HEK293 (cell line): ENCODE measurements at regions not wholly inside any gene's neighbourhood (a gene's known extent, or its start where the extent isn't known, plus 50 kb on each side); places are given as distances from the start of the nearest gene placed in this dataset.

Experiments used
- CTCF ChIA-PET: fragments of 350-600 bp; formaldehyde crosslinking; extraction: SDS; loops from one replicate; lab custom pipeline; 2021; ENCODE audit warnings: antibody characterized with exemption; lab: Yijun Ruan, JAX
- POLR2A ChIA-PET: fragments of 300-600 bp; formaldehyde crosslinking; extraction: SDS; loops from one replicate; lab custom pipeline; 2020; ENCODE audit warnings: antibody characterized with exemption, inconsistent platforms; lab: Yijun Ruan, JAX
- H3K27ac ChIP-seq: fragments of 200-500 bp; sonication (Bioruptor generic); 2 replicates; pipeline ENCODE4 v1.5.1; 2014; ENCODE audit warnings: low read depth, low read length, control low read depth, inconsistent platforms; ENCODE audit errors: extremely low read depth
- H3K36me3 ChIP-seq, 2 experiments: fragments of 200-500 bp in 1 of 2; sonication (Bioruptor generic) in 1 of 2; 1 replicate in 1 of 2; 2 replicates in 1 of 2; pipeline ENCODE4 v1.5.1; 2014 to 2017; ENCODE audit warnings: inconsistent platforms in 2 of 2, low read length in 2 of 2; ENCODE audit not compliant: control insufficient read depth in 2 of 2, insufficient read depth in 1 of 2
- H3K4me1 ChIP-seq: fragments of 200-500 bp; sonication (Bioruptor generic); 2 replicates; pipeline ENCODE4 v1.5.1; 2014; ENCODE audit warnings: mild to moderate bottlenecking, low read length, inconsistent platforms; ENCODE audit not compliant: control insufficient read depth, insufficient read depth
- H3K4me3 ChIP-seq: 2 replicates; pipeline ENCODE4 v1.5.1; 2011; ENCODE audit warnings: low read depth, mild to moderate bottlenecking, control low read depth, low read length, moderate library complexity
- H3K9me3 ChIP-seq: fragments of 200-500 bp; sonication (Bioruptor generic); 2 replicates; pipeline ENCODE4 v1.5.1; 2014; ENCODE audit warnings: low read depth, low read length, inconsistent platforms; ENCODE audit not compliant: control insufficient read depth, insufficient read depth
- AEBP2 ChIP-seq: fragments of 450-650 bp; formaldehyde crosslinking; IDR thresholded peaks from 2 replicates; pipeline ENCODE4 v1.5.1; 2016; ENCODE audit warnings: missing biosample characterization, missing genetic modification characterization, borderline replicate concordance
- HOXA7 ChIP-seq: sonication (generic); formaldehyde crosslinking; IDR thresholded peaks from 2 replicates; pipeline ENCODE4 v1.8.1; 2022; ENCODE audit warnings: missing genetic modification reagents, borderline replicate concordance
- OSR2 ChIP-seq: fragments of 450-650 bp; formaldehyde crosslinking; IDR thresholded peaks from 2 replicates; pipeline ENCODE4 v1.5.1; 2016; ENCODE audit warnings: missing biosample characterization, missing genetic modification characterization
- REPIN1 ChIP-seq: fragments of 450-650 bp; formaldehyde crosslinking; IDR thresholded peaks from 2 replicates; pipeline ENCODE4 v1.5.1; 2017; ENCODE audit warnings: missing biosample characterization, missing genetic modification characterization, low read depth
- SALL2 ChIP-seq: fragments of 450-650 bp; formaldehyde crosslinking; IDR thresholded peaks from 2 replicates; pipeline ENCODE4 v1.5.0; 2017; ENCODE audit warnings: missing biosample characterization, mild to moderate bottlenecking, missing genetic modification characterization, borderline replicate concordance
- SP7 ChIP-seq: fragments of 450-650 bp; formaldehyde crosslinking; IDR thresholded peaks from 2 replicates; pipeline ENCODE4 v1.5.1; 2016; ENCODE audit warnings: missing biosample characterization, missing genetic modification characterization
- TCF7L2 ChIP-seq: IDR thresholded peaks from 2 replicates; pipeline ENCODE4 v1.6.1; 2011; ENCODE audit warnings: low read depth, mild to moderate bottlenecking, inconsistent platforms, low read length, moderate library complexity, borderline replicate concordance
- YY1 ChIP-seq: fragments of 450-650 bp; formaldehyde crosslinking; IDR thresholded peaks from 2 replicates; pipeline ENCODE4 v1.5.1; 2018; ENCODE audit warnings: missing biosample characterization, missing genetic modification characterization
- ZBTB1 ChIP-seq: fragments of 450-650 bp; formaldehyde crosslinking; IDR thresholded peaks from 2 replicates; pipeline ENCODE4 v1.5.1; 2016; ENCODE audit warnings: missing biosample characterization, missing genetic modification characterization
- ZIC2 ChIP-seq: fragments of 450-650 bp; formaldehyde crosslinking; IDR thresholded peaks from 2 replicates; pipeline ENCODE4 v1.5.1; 2016; ENCODE audit warnings: missing biosample characterization, missing genetic modification characterization
- ZNF140 ChIP-seq: fragments of 450-650 bp; formaldehyde crosslinking; IDR thresholded peaks from 2 replicates; pipeline ENCODE4 v1.5.1; 2016; ENCODE audit warnings: missing biosample characterization, missing genetic modification characterization
- ZNF155 ChIP-seq: fragments of 450-650 bp; formaldehyde crosslinking; IDR thresholded peaks from 2 replicates; pipeline ENCODE4 v1.5.1; 2016; ENCODE audit warnings: missing biosample characterization, missing genetic modification characterization
- ZNF16 ChIP-seq: fragments of 450-650 bp; formaldehyde crosslinking; IDR thresholded peaks from 2 replicates; pipeline ENCODE4 v1.5.1; 2016; ENCODE audit warnings: low read depth, missing biosample characterization, missing genetic modification characterization
- ZNF175 ChIP-seq: fragments of 450-650 bp; formaldehyde crosslinking; IDR thresholded peaks from 2 replicates; pipeline ENCODE4 v1.5.1; 2016; ENCODE audit warnings: missing biosample characterization, missing genetic modification characterization
- ZNF202 ChIP-seq: fragments of 450-650 bp; formaldehyde crosslinking; IDR thresholded peaks from 2 replicates; pipeline ENCODE4 v1.5.1; 2016; ENCODE audit warnings: missing biosample characterization, missing genetic modification characterization, borderline replicate concordance
- ZNF211 ChIP-seq: fragments of 450-650 bp; formaldehyde crosslinking; IDR thresholded peaks from 2 replicates; pipeline ENCODE4 v1.5.1; 2016; ENCODE audit warnings: low read depth, missing biosample characterization, missing genetic modification characterization
- ZNF23 ChIP-seq: fragments of 450-650 bp; formaldehyde crosslinking; IDR thresholded peaks from 2 replicates; pipeline ENCODE4 v1.5.1; 2016; ENCODE audit warnings: missing biosample characterization, missing genetic modification characterization, borderline replicate concordance
- ZNF302 ChIP-seq: fragments of 450-650 bp; formaldehyde crosslinking; IDR thresholded peaks from 2 replicates; pipeline ENCODE4 v1.5.1; 2016; ENCODE audit warnings: missing biosample characterization, missing genetic modification characterization, low read depth
- ZNF311 ChIP-seq: fragments of 450-650 bp; formaldehyde crosslinking; IDR thresholded peaks from 2 replicates; pipeline ENCODE4 v1.5.1; 2017; ENCODE audit warnings: missing biosample characterization, missing genetic modification characterization, borderline replicate concordance
- ZNF366 ChIP-seq: fragments of 450-650 bp; formaldehyde crosslinking; conservative IDR thresholded peaks from 2 replicates; pipeline ENCODE4 v1.5.1; 2016; ENCODE audit warnings: missing biosample characterization, missing genetic modification characterization
- ZNF488 ChIP-seq: fragments of 450-650 bp; formaldehyde crosslinking; IDR thresholded peaks from 2 replicates; pipeline ENCODE4 v1.5.1; 2016; ENCODE audit warnings: missing biosample characterization, missing genetic modification characterization
- ZNF580 ChIP-seq: fragments of 450-650 bp; formaldehyde crosslinking; IDR thresholded peaks from 2 replicates; pipeline ENCODE4 v1.5.1; 2016; ENCODE audit warnings: missing biosample characterization, missing genetic modification characterization
- ZNF639 ChIP-seq: fragments of 450-650 bp; formaldehyde crosslinking; IDR thresholded peaks from 2 replicates; pipeline ENCODE4 v1.5.1; 2016; ENCODE audit warnings: missing biosample characterization, missing genetic modification characterization
- ZNF747 ChIP-seq: fragments of 450-650 bp; formaldehyde crosslinking; IDR thresholded peaks from 2 replicates; pipeline ENCODE4 v1.5.1; 2016; ENCODE audit warnings: missing biosample characterization, missing genetic modification characterization
- ZNF792 ChIP-seq: fragments of 450-650 bp; formaldehyde crosslinking; IDR thresholded peaks from 2 replicates; pipeline ENCODE4 v1.5.1; 2016; ENCODE audit warnings: missing biosample characterization, missing genetic modification characterization
- TF ChIP-seq, protein P1 (sequence below): fragments of 450-650 bp; IDR thresholded peaks from 2 replicates; pipeline ENCODE4 v1.5.1; 2018; ENCODE audit warnings: missing biosample characterization, mild to moderate bottlenecking, missing genetic modification characterization

DNA sequence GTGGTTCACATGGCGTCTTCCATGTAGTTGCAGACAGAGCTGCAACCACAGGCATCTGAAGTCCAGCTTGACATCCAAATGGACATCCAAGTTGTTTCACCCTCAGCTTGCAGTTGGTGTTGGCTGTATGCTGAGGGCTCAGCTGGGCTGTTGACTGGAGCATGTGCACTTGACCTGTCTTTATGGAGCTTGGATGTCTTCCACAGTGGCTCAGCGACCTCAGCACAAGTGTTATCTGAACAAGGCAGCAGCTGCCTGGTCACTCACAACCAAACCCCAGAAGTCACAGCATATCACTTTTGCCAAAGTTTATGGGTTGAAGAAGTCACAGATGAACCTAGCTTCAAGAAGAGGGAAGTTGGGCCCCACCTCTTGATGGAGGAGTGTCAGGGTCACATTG is 92.9 kb downstream of the TPRA1 start:
- Histone ChIP-seq H3K36me3 (no peaks in the 10 kb centered on the region), H3K9me3 (no peaks in the 10 kb centered on the region), H3K4me1 (no peaks in the 10 kb centered on the region), H3K27ac (no peak overlapping the region)
- ChIA-PET POLR2A (no interaction called here), CTCF (no interaction called here)
- no peak for TF ChIP-seq ZNF792 (tag by site-specific recombination)
- no peak for TF ChIP-seq ZNF639 (tag by site-specific recombination)
- TF ChIP-seq ZNF175 (tag by site-specific recombination): no peak
- TF ChIP-seq SP7 (tag by site-specific recombination): no peak
- no peak for TF ChIP-seq ZNF202 (tag by site-specific recombination)
- no peak for TF ChIP-seq ZNF488 (tag by site-specific recombination)
- no peak for TF ChIP-seq ZNF302 (tag by site-specific recombination)
- TF ChIP-seq ZNF155 (tag by site-specific recombination): no peak
- TF ChIP-seq ZNF311 (tag by site-specific recombination): no peak
- no peak for TF ChIP-seq ZNF580
- TF ChIP-seq, protein P1, sequence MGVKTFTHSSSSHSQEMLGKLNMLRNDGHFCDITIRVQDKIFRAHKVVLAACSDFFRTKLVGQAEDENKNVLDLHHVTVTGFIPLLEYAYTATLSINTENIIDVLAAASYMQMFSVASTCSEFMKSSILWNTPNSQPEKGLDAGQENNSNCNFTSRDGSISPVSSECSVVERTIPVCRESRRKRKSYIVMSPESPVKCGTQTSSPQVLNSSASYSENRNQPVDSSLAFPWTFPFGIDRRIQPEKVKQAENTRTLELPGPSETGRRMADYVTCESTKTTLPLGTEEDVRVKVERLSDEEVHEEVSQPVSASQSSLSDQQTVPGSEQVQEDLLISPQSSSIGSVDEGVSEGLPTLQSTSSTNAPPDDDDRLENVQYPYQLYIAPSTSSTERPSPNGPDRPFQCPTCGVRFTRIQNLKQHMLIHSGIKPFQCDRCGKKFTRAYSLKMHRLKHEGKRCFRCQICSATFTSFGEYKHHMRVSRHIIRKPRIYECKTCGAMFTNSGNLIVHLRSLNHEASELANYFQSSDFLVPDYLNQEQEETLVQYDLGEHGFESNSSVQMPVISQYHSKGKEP (tag by site-specific recombination): no peak
- TF ChIP-seq TCF7L2: no peak
- TF ChIP-seq, all 188 proteins: peak for 0
- no peak overlapping the region for H3K4me3 ChIP-seq

- CTCF ChIA-PET: no interaction called here
These were observed 93.4 kb downstream of the TPRA1 start for GRCh38 chr3:127497166-127497565.

More at GRCh38 chr3:127497166-127497565, 93.4 kb downstream of the TPRA1 start:
- POLR2A ChIA-PET: no interaction called here
- H3K27ac ChIP-seq: no peak overlapping the region
- no peaks in the 10 kb centered on the region for H3K4me1 ChIP-seq
- H3K9me3 ChIP-seq: no peaks in the 10 kb centered on the region
- H3K36me3 ChIP-seq: no peaks in the 10 kb centered on the region
- H3K4me3 ChIP-seq: no peak overlapping the region
- no peak for TF ChIP-seq ZBTB1 (tag by site-specific recombination)
- no peak for TF ChIP-seq SALL2 (tag by site-specific recombination)
- no peak for TF ChIP-seq ZNF211 (tag by site-specific recombination)
- TF ChIP-seq ZNF140: no peak
- no peak for TF ChIP-seq ZNF366 (tag by site-specific recombination)
- TF ChIP-seq ZNF16 (tag by site-specific recombination): no peak
- TF ChIP-seq ZNF747 (tag by site-specific recombination): no peak
- no peak for TF ChIP-seq ZNF23 (tag by site-specific recombination)
- no peak for TF ChIP-seq YY1 (tag by site-specific recombination)
- TF ChIP-seq HOXA7 (CRISPR knock-in tag): no peak
- TF ChIP-seq AEBP2 (tag by site-specific recombination): no peak
- no peak for TF ChIP-seq REPIN1 (tag by site-specific recombination)
- TF ChIP-seq OSR2 (tag by site-specific recombination): no peak
- no peak for TF ChIP-seq ZIC2
